ENCODE measurements at regions not wholly inside any gene's neighbourhood (a gene's known extent, or its start where the extent isn't known, plus 50 kb on each side); places are given as distances from the start of the nearest gene placed in this dataset.

DNA sequence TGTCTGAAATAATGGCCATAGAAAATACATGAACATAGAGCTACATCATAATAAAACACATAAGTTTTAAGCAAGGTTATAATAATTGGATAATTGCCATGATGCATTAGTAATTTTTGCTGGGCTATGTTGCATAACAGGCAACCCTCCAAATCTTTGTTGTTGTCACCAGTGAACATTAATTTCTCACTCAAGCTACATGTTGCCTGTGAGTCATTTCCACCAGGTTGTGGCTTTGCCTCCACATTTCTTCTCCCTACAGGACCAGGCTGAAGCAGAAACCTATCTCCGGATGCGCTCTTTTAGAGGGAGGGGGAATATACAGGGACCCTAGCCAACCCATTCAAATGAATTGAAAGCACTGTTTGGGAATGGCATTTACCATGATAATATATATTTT lies 347.7 kb downstream of the GABRG1 start:
- no peak for DNase-seq

DNA sequence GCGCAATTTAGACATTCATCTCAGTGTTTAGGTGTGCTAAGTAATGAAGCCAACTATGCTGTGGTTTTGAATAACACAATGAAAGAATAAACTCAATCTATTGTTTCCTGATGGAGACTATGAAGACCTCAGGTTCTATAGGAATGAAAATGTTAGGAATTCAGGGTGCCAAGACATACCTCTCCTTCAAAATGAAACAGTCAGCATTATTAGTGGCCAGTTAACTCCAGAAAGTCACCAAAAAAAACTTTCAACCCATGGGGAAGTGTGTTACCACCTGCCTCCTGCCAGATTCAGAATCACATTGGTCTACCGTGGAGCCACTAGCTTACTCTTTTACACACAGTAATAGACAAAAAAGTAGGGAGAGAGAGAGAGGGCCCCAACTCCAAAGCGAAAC lies 352.9 kb downstream of the GABRG1 start:
- no peak for DNase-seq

DNA sequence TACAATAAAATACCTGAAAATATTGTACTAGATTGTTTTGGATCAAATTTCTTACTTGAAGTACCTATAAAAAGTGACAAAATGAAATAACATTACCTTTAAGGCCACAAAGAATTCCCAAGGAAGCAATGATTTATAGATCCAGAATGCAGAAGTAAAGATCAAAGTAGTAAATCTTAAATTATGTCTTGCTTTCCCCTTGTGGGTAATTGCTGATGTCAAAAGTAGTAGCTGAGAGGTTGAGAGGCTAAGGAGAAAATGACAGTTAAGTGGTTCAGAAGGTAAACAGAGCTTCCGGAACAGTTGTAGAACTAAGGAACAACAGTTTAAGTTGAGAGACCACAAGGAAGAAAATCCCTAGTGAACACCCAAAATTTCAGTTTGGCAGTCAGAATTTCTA lies 358.3 kb downstream of the GABRG1 start:
- no peak for DNase-seq

DNA sequence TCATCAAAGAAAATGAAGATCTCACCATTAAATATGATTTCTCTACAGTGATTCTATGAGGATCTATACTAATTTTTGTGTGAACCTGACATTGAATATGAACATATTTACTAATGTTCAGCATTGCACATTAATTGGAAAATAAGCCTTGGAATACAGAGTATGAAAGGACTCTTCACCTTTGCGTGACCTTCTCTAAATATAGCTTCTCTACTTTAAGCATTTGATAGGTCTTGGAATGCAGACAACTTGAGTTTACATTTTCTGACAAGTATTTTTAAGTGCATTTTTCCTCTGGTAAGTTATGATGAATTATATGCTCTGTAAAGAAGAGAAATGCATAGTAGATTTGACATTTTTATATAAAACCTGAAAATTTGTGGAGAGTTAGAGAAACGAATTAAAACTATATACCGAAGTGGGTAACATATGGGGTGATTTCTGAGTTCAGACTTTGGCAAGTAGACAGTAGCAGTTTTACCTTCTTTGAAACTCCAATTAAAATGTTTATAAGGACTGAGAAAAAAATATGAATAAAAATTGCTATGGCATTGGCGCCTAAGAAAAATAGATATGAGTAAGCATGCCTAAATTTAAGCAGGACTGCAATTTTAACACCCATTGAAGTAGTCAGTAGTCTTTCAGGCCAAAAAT lies 371.9 kb downstream of the GABRG1 start:
- no peak for DNase-seq

DNA sequence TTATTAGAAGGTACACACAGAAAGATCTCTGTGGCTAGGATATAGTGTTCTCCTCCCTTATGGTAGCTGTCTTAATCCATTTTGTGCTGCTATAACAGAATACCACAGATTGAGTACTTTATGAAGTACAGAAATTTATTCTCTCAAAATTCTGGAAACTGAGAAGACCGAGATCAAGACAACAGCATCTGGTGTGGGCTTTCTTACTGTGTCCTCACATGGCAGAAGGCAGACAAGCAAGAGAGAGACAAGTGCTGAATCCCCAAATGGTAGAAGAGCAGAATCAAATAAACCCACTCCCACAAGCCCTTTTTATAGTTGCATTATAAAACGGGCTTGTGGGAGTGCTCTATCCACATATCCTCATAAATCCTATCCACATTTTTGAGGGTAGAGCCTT lies 373.1 kb downstream of the GABRG1 start:
- DNase-seq = no peak

DNA sequence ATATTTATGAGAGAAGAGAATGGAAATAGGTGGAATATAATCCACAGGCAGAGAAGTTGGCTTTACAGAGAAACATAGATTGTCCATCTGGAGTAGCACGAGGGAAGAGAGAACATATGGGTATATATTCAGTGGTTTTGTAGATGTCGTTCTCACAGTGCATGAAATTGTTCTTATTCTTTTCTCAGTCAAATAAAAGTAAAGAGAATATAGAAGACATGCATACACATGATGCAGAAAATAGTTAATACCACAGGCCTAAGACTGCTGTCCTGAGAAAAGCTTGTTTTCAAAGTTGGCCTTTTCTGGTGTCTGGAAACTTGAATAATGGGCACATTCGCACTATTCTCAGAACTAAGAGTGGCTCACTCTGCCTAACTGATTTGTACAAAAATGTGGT lies 378.1 kb downstream of the GABRG1 start:
- DNase-seq = no peak

DNA sequence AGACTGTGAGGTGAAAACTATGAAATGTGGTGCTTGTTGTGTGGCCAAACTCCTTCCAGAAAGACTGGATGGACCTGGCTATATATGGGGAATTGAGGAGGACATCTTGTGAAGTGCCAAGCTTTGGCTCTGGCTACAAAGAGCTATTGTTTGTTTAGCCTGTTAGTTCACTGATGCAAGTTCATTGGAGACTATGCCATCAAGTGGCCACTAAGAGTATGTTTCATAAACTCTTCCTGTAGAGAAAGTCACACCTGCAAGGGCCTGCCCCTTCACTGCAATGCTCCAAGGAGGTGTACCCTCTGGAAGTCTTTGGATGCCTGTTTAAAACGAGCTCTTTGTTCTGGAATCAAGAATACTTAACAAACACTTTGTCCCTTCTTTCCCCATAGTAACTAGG lies 382.0 kb downstream of the GABRG1 start:
- DNase-seq = no peak

DNA sequence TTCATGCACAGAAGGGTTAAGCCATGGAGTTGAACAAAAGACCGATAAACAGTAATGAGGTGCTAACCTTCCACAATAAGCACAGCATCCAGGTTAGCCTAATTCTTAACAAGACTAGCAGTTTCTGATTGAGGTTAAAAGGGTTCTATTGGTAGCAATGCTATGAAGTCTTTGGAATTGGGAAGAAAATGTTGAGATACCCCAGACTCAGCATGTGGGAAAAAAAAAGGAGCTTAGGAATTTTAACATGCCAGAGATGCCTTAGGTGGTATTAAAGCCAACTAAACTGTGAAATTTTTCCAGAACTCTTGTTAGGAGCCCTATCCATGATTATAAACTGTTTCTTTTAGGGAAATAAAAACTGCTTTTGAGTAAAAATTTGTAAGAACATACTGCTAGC lies 391.7 kb downstream of the GABRG1 start:
- DNase-seq = no peak

DNA sequence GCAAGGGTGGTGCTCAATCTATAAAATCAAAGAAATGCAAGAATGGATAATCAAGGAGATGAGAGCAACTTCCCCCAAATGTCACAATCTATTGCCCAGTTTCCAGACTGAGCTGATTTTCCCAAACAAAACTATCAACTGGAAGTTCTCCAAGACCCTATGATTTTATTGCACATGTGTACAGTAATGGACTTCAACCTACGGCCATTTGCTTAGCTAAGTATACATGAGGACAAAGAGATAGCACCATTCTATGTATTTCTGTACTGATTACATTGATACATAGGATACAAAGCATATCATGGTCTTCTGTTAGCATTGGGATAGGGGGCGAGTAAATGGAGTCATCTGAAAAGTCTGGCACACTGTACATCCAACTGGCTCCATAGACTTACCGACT lies 407.8 kb downstream of the GABRG1 start:
- no peak for DNase-seq

DNA sequence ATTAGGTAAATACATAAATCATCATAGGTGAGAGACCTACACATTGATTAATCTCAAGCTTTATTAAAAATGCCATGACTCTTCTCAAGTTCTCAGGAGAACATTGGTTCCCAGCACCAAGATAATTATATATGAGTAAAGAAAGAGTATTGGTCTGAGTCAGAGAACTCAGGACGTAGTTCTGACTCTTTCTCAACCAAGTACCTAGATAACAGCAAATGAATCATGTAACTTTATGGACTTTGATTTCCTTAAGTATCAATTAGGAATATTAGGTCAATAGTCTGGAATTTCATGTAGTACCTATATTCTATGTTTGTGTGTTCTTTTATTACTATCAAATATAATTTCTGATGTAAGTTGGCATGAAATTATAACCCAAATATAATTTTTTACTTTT lies 409.9 kb downstream of the GABRG1 start:
- DNase-seq = no peak

DNA sequence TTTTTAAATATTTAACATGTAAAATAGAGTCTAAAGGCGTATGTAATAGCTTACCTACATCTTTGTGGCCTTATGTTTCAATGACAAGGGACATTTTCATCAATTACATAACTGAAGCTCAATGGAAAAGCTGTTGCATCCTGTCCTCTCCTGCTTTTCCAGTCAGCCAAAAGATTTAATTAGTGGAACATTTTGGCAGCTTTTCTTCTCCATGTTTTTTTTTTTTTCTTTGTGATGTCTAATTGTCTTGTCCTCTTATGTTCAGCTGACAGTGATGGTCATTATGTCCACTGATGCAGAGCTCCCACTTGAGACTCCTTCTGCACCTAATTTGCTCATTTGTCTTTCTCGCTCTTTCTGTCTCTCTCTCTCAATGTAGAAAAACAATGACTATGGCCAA lies 422.2 kb downstream of the GABRG1 start:
- no peak for DNase-seq

DNA sequence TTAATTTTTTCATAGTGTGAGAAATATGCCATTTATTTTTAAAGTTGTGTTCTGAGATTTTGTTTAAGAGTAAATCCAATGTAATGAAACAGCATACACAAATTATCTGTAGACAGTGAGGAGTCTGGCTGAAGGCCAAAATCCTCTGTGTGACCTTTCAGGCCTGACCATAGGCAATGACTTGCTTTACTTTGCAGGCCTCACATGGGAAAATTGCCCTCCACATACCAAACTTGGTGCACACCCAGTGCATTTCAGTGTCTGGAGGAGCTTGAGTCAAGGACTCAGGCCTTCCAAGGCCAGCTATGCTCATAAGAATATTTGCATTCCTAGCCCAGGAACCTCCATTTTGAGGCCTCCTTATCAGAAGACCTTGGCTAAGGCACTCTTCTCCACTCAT lies 430.1 kb downstream of the GABRG1 start:
- DNase-seq = no peak

DNA sequence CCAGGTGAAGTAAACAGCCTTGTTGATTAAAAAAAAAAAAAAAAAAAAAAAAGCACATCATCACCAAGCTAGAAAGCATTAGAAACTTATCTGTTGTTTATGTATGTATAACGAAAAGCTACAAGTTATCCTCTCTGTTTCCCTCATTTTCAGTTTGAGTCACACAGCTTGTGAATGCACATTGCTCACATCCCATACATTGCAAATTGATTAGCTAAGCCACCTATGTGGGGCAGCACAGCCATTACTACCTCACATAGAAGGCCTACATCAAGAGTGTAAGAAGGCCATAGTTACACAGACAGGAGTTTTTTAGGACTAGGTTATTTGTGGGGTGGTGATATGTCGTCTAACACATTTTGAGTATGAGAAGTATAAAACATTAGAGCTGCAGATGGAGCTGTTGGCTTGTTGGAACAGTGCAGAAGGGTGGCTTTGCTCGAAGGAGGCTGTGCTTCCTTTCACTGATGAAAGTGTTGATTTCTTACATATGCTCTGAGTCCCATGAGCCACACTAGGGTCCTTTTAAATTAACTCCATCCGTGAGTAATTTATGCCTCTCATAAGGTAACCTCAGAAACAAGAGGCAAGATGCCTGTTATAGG lies 431.6 kb downstream of the GABRG1 start:
- DNase-seq = no peak

DNA sequence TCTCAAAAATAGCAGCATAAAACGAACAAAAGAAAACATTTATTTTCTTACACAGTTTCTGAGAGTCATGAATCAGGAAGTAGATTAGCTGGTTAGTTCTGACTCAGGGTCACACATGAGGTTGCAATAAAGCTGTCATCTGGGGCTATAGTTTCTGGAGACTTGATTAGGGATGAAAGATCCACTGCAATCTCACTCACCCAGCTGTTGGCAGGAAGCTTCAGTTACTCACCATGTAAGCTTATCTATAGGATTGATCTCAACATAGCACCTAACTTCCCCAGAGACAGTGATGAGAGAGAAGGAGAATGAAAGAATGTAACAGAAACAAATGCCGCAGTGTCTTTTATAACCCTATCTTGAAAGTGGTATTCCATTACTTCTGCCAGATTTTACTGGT lies 435.5 kb downstream of the GABRG1 start:
- DNase-seq = no peak

DNA sequence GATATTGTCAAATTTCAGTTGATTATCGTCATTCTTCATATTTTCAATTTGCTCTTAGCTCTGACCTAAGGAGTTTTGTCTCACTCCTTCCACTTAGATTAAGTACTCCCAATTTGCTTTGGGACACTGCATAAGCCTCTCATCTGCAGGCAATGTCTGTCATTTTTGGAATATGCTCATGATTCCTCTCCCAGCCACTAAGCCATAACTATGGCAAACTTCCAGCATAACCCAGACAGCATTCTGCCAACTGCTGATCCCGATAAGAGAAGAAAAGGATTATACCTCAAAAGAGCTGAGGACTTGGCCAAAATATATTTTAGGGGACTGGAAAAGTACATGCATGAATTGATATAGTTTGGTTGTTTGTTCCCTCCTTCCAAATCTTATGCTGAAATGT lies 444.4 kb downstream of the GABRG1 start:
- DNase-seq = no peak

DNA sequence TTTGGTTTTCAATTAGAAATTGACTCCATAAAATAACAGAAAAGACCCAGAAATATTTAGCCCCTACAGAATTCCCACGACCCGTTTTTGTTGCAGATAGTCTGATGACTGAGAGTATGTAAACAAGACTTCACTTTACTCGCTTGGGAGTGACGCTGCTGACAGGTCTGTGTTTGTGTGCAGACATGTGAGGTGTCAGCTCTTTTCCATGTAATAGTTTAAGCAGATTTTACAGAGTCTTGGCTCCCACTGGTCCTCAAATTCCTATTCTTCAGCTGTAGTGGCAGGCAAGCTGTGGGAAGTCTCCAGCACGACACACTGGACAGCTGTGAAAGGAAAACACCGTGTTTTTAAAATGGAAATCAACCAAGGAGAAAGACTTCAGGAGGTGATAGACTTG lies 455.7 kb downstream of the GABRG1 start:
- no peak for DNase-seq

DNA sequence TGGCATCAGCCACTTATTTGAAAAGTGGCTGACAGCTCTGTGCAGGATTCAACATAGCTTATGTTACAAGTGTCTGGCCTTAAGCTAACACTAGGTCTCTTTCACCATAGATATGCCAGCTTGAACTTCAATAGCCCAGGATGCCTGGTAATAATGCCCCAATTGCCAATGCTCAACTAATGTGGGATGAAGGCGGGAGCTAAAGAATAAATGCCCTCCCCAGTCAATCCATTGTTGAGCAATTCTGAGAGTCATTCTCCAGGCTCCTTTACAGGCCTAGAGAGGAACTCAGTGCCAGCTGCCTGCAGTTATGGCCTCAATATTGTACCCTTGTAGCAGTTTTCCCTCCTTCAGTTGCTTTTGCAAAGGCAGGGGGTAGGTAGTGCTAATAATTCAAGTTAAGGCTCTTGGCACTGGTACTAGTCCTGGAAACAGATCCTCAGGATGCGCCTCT lies 460.2 kb downstream of the GABRG1 start:
- DNase-seq = no peak

DNA sequence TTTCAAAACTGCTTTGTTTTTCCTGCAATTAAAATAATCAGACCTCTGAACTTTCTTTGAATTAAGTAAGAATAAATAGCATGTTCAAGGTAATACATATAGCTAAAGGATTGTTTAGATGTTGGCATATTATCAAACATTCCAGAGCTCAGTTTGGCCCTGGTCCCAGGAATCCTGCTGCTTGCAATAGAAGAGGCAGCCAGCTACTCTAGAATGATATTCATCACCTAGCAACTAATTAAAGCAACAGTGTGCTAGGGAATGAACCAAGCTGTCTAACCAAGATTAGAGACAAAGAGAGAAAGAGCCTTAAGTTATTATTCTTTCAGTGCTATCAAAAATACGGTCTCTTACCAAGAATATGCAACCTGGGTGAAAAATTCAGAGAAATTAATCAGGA lies 460.9 kb downstream of the GABRG1 start:
- DNase-seq = no peak

DNA sequence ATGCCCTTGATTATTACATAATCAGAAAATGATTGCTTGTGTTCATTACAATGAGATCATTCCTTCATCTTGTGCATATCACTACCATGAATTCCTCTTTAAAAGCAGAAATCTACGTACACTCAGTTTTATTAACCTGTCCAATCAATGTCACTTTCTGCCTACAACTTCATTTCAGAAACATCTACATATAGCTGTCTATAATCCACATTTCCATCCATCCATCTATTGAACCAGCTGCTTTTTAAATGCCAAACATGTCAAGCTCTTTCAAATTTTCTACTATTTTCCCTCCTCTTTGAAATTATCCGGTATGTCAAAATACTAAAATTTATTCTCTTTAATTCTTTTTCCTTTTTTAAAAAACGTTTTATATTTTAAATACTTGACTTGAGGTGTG lies 462.0 kb downstream of the GABRG1 start:
- no peak for DNase-seq

DNA sequence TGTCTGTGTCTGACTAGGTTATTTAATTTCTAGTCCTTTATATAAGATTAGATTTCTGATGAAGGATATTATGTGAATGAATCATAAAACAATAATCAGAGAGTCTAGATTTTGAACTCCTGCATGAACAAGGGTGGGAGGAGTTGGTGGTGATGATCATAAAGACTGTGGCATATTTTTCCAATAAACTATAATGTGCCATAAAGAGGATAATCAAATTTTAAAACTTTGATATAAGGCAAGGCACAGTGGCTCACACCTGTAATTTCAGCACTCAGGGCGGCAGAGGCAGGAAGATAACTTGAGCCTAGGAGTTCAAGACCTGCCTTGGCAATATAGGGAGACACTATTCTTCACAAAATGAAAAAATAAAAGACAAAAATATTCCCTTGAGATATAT lies 473.3 kb downstream of the GABRG1 start:
- DNase-seq = no peak

DNA sequence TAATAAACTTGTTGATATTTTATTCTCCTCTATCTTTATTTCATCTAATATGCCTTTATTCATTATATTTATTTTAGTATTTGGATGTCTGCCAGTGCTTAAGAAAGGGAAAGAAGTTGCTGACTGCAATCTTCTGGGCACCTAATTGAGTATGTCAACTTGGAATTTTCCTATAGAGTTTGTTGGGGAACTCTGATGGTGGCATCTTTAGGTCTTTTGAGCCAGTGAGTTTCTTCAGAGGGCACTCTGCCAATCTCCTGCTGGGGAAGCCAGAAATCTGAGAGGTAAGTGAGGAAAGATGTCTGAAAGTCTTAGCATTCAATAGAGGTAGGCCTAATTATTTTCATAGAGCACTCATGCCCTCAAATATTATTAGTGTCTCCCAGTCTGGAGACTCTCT lies 475.0 kb downstream of the GABRG1 start:
- no peak for DNase-seq

DNA sequence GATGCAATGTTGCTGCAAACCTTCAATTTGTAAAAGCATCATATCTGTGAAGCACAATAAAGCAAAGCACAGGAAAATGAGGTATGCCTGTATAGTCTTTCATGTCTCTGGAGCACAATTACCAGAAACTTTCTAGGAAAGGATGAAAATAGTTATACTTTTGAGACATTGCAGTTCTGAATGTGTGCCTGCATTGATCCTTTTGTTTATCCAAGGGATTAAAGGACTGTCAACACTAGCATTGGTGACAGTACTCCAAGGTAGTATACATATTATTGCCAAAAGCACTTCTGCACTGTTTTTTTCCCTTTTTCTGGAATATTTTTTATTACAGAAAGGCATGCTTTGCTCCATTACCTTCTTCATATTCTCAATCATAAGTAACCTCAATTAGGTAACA lies 476.0 kb downstream of the GABRG1 start:
- no peak for DNase-seq

DNA sequence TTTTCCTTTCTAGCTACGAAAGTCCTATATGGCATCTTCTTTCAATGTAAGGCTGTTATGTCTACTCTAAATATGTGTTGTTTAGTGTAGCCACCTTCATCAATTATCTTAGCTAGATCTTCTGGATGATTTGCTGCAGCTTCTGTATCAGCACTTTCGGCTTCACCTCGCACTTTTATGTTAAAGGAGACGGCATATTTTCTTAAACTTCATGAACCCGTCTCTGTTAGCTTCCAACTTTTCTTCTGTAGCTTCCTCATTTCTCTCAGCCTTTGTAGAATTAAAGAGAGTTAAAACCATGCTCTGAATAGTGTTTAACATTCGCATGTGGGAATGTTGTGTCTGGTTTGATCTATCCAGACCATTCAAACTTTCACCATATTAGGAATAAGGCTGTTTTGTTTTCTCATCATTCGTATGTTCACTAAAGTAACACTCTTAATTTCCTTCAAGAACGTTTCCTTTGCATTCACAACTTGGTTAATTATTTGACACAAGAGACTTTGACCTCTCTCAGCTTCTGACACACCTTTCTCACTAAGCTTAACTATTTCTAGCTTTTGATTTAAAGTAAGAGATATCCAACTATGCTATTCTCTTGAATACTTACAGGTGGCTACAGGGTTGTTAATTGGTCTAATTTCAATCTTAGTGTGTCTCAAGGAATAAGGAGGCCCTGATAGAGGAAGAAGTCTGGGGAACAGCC lies 476.8 kb downstream of the GABRG1 start:
- DNase-seq = no peak

DNA sequence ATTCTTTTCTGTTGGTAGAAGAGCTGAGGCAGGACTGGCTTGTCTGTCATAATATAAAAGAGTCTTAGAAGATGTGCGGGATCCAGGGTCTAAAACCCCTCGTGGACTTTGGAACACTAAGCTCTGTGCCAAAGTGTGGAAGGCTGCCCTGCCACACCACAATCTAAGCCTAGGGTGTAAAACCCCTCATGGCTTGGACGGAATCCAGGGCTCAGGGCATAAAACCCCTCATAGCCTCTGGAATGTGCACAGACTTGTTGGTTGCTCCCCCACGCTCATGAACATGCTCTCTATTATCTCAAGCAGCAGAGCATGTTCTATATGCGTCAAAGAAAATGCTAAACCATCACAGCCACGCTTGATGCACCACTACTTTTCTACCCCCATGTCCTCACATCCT lies 483.6 kb downstream of the GABRG1 start:
- DNase-seq = no peak

DNA sequence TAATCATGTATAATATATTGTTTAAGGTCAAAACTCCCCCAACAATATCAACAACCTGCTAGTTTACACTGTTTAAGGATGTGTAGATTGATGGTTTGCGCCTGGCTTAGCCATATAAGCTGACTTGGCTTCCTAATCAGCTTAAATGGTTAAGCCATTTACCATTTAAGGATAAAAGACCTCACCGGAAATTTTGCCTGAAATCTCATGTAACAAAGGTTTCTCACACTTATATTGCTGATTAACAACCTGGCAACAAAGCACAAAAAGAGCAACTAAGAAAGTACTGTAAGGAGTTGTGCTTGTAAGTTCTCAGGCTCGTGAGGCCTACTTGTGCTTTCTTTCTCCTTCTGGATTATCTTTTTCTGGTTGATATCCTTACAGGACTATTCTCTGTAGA lies 485.2 kb downstream of the GABRG1 start:
- DNase-seq = no peak

Measured in AML-193 (cell line).